ENCODE measurements at regions not wholly inside any gene's neighbourhood (a gene's known extent, or its start where the extent isn't known, plus 50 kb on each side); places are given as distances from the start of the nearest gene placed in this dataset.

DNA sequence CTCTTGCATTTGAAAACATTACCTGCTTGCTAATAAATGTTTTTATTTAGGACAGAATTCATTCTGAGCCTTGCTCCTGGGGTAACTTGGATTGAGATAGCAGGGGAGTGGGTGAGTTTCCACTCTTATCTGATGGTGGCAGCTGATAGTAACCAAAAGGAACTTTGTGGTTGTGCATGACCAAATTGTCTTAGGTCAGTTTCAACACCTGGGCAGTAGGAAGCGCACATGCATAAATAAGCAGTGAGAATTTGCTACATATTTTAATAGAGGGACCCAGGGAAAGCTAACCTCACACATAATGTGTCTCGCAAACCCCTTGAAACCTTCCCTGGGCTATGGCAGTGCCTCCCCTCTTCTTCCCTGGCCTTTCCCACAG lies 65.4 kb upstream of the XCR1 start:
- no peak for DNase-seq
- Mint-ChIP-seq H3K4me1 (peaks cover 68% of the 10 kb centered on the region), H3K4me3 (no peak overlapping the region), H3K9me3 (no peaks in the 10 kb centered on the region), H3K36me3 (ENCODE audit: low read depth) (peaks cover 8% of the 10 kb centered on the region), H3K27ac (no peak overlapping the region), H3K27me3 (peaks cover 5% of the 10 kb centered on the region)
- intact Hi-C loops (cut with micrococcal nuclease), result loop anchor here (10.0 kb wide), 1 partner anchor 988 kb away; no protein-coding TSS in a partner anchor

DNA sequence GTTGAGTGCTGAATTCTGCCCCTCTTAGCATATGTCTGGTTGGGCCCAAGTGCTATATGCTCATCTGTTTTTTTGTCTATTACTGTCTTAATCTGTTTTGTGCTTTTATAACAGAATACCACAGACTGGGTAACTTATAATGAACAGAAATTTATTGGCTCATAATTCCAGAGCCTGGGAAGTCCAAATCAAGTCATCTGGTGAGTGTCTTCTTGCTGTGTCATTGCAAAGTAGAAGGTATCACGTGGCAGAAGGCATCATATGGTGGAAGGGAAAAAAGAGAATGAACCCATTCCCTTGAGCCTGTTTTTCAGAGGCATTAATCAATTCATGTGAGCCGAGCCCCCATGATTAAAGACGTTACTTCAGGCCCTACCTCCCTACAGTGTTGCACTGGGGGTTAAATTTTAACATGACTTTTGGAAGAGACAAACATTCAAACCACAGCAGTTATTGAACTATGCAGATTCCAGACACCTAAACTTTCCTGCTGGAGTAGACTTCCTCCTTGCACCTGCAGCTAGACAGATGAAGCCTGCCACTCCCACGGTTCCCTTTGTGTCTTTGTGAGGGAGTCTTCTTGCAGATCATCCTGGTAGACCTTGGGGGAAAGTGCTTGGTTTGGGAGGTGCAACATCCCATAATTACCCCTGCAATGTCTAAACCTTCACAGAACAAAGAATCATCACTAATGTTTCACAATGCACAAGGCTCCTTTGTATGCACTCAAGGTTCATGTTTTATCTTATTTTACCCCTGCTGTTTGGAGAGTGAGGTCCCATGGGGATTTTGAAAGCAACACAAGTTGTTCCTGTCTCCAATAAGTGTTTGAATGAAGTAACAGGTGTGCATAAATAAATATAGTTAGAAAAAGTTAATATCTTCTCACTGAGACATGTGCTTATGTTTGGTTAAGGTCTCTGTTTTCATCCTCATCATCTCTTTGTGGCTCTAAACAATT lies 64.7 kb upstream of the XCR1 start:
- intact Hi-C loops (cut with micrococcal nuclease), result loop anchor here (2.0 to 10.0 kb wide), 2 partner anchors 177 to 987 kb away; no protein-coding TSS in a partner anchor
- peaks cover 8% of the 10 kb centered on the region for H3K27me3 Mint-ChIP-seq
- no peak overlapping the region for H3K4me3 Mint-ChIP-seq
- H3K4me1 Mint-ChIP-seq, result peaks cover 61% of the 10 kb centered on the region
- H3K27ac Mint-ChIP-seq, result peak overlapping the region; percentile 14
- H3K36me3 Mint-ChIP-seq (ENCODE audit: low read depth), result peaks cover 8% of the 10 kb centered on the region
- H3K9me3 Mint-ChIP-seq, result no peaks in the 10 kb centered on the region
- DNase-seq, result no peak

GRCh38 chr3:46091046-46091445 lies 63.8 kb upstream of the XCR1 start:
- peaks cover 12% of the 10 kb centered on the region for H3K27me3 Mint-ChIP-seq
- H3K4me3 Mint-ChIP-seq, result no peak overlapping the region
- peak overlapping the region; percentile 38 for H3K27ac Mint-ChIP-seq
- H3K36me3 Mint-ChIP-seq (ENCODE audit: low read depth), result peaks cover 8% of the 10 kb centered on the region
- peaks cover 55% of the 10 kb centered on the region for H3K4me1 Mint-ChIP-seq
- intact Hi-C loops (cut with micrococcal nuclease), result loop anchor here (2.0 to 10.0 kb wide), 2 partner anchors 178 to 986 kb away; no protein-coding TSS in a partner anchor
- DNase-seq, result no peak
- H3K9me3 Mint-ChIP-seq, result no peaks in the 10 kb centered on the region

DNA sequence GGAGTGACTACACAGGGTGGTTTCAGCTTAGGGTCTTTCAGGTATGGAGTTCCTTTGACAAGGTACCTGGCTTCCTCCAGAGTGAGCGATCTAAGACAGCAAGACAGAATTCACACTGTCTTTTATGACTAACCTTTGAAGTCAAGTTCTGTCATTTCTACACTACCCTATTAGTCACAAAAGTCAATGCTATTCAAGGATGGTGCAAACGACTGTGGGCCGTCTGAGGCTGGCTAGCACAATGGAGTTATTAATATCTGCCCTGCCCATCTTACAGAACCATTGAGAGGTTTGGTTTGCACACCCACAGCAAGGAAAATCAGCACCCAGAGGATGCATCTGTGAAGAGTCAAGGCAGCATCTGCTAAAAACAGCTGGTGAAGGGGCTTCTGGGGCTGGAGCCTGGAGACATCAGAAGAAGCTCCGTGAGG lies 62.9 kb upstream of the XCR1 start:
- Mint-ChIP-seq H3K36me3 (ENCODE audit: low read depth) (peaks cover 6% of the 10 kb centered on the region), H3K4me3 (no peak overlapping the region), H3K27ac (peak overlapping the region; percentile 65), H3K27me3 (peaks cover 15% of the 10 kb centered on the region), H3K9me3 (no peaks in the 10 kb centered on the region), H3K4me1 (peaks cover 56% of the 10 kb centered on the region)
- no peak for DNase-seq
- intact Hi-C loops (cut with micrococcal nuclease), result loop anchor here (1.0 to 10.0 kb wide), 3 partner anchors 8 to 985 kb away; no protein-coding TSS in a partner anchor

GRCh38 chr3:46089237-46090011 lies 62.1 kb upstream of the XCR1 start:
- intact Hi-C loops (cut with micrococcal nuclease), result loop anchor here (1.0 to 10.0 kb wide), 3 partner anchors 9 to 985 kb away; no protein-coding TSS in a partner anchor
- Mint-ChIP-seq H3K4me3 (no peak overlapping the region), H3K4me1 (peaks cover 53% of the 10 kb centered on the region), H3K9me3 (no peaks in the 10 kb centered on the region), H3K27ac (peak overlapping the region; percentile 18), H3K27me3 (peaks cover 13% of the 10 kb centered on the region), H3K36me3 (ENCODE audit: low read depth) (peaks cover 3% of the 10 kb centered on the region)
- DNase-seq, result no peak

DNA sequence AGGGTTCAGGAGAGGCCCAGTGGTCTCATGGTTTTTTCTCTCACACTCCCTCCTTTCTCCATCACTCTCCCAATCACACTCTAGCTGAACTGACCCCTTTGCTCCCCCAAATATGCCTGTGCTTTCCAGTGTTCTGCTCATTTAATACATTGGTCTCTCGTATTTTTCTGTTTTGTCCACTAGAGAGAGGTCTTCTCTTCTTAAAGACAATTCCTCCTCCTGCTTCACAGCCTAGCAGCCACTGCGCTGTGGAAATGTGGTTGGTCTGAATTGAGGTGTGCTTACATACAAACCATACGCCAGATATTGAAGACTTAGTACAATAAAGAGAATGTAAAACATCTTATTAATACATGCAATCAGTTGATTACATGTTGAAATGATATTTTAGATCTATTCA lies 60.6 kb upstream of the XCR1 start:
- no peaks in the 10 kb centered on the region for H3K36me3 Mint-ChIP-seq (ENCODE audit: low read depth)
- intact Hi-C loops (cut with micrococcal nuclease), result no loop called here
- no peak overlapping the region for H3K4me3 Mint-ChIP-seq
- DNase-seq, result peak; percentile 72
- H3K27ac Mint-ChIP-seq, result no peak overlapping the region
- H3K4me1 Mint-ChIP-seq, result peaks cover 44% of the 10 kb centered on the region
- H3K27me3 Mint-ChIP-seq, result peaks cover 21% of the 10 kb centered on the region
- H3K9me3 Mint-ChIP-seq, result no peaks in the 10 kb centered on the region

GRCh38 chr3:46086986-46087385 lies 59.7 kb upstream of the XCR1 start:
- peaks cover 24% of the 10 kb centered on the region for H3K27me3 Mint-ChIP-seq
- no peak for DNase-seq
- H3K27ac Mint-ChIP-seq, result no peak overlapping the region
- H3K36me3 Mint-ChIP-seq (ENCODE audit: low read depth), result no peaks in the 10 kb centered on the region
- intact Hi-C loops (cut with micrococcal nuclease), result no loop called here
- H3K4me1 Mint-ChIP-seq, result peaks cover 37% of the 10 kb centered on the region
- no peaks in the 10 kb centered on the region for H3K9me3 Mint-ChIP-seq
- no peak overlapping the region for H3K4me3 Mint-ChIP-seq

DNA sequence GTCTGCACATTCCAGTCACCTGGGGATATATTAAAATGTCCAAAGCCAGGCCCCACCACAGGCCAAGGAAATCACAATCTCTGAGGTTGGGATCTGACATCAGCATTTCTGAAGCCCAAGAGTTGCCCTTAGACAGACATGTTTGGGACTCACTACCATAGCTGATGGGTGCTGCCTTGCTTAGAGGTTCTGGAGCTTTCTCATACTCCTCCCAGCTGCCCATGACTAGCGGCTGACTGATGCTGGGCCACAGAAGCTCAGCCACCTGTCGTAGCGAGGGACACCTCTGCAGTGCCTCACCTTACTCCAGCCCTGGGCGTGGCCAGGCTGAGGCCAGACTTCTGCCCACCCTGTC lies 58.8 kb upstream of the XCR1 start:
- H3K27ac Mint-ChIP-seq, result no peak overlapping the region
- H3K4me1 Mint-ChIP-seq, result peaks cover 35% of the 10 kb centered on the region
- no peaks in the 10 kb centered on the region for H3K9me3 Mint-ChIP-seq
- H3K4me3 Mint-ChIP-seq, result no peak overlapping the region
- intact Hi-C loops (cut with micrococcal nuclease), result no loop called here
- peaks cover 29% of the 10 kb centered on the region for H3K27me3 Mint-ChIP-seq
- H3K36me3 Mint-ChIP-seq (ENCODE audit: low read depth), result no peaks in the 10 kb centered on the region
- no peak for DNase-seq

GRCh38 chr3:46085421-46086082 lies 58.3 kb upstream of the XCR1 start:
- intact Hi-C loops (cut with micrococcal nuclease), result no loop called here
- Mint-ChIP-seq H3K4me3 (no peak overlapping the region), H3K4me1 (peaks cover 33% of the 10 kb centered on the region), H3K9me3 (no peaks in the 10 kb centered on the region), H3K27me3 (peaks cover 29% of the 10 kb centered on the region), H3K36me3 (ENCODE audit: low read depth) (no peaks in the 10 kb centered on the region), H3K27ac (no peak overlapping the region)
- no peak for DNase-seq

GRCh38 chr3:46083956-46084355 lies 56.7 kb upstream of the XCR1 start:
- intact Hi-C loops (cut with micrococcal nuclease), result no loop called here
- H3K4me3 Mint-ChIP-seq, result no peak overlapping the region
- no peaks in the 10 kb centered on the region for H3K9me3 Mint-ChIP-seq
- no peaks in the 10 kb centered on the region for H3K36me3 Mint-ChIP-seq (ENCODE audit: low read depth)
- peaks cover 26% of the 10 kb centered on the region for H3K4me1 Mint-ChIP-seq
- no peak overlapping the region for H3K27ac Mint-ChIP-seq
- DNase-seq, result no peak
- H3K27me3 Mint-ChIP-seq, result peaks cover 31% of the 10 kb centered on the region

DNA sequence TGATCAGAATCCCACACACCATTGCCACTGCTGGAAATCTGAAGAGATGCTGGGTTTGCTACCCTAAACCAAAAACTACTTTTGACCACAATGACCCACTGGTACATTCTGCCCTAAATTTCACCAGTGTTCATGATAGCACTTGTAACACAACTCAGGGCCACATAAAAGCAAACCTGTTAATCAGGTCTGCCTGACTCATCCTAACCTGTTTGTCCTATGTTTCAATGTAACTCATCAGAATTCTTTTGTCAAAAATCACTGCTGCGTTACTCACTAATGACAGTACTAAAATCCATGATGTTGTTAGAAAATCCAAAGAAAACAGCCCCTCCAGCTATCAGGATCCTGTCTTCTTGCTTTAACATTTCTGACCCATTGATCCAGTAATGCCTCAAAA lies 55.6 kb upstream of the XCR1 start:
- Mint-ChIP-seq H3K4me3 (no peak overlapping the region), H3K4me1 (peaks cover 33% of the 10 kb centered on the region)
- intact Hi-C loops (cut with micrococcal nuclease), result no loop called here

DNA sequence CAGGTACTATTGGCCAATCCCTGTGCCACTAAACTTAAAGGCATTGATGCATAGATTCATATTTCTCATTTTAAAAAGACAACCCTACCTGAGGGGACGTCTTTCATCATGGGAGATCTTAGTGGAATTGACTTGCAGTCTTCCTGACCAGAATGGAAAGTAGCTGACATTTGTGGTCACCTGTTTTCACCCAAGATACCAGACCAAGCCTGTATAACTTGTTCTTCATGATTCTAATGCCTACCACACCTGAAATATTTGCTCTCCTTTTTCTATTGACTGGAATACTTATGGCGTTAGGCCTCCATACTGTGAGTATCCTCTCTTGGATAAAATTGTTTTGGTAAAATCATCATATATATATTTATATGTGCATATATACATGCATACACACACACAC lies 54.7 kb upstream of the XCR1 start:
- no peak overlapping the region for H3K27ac Mint-ChIP-seq
- H3K27me3 Mint-ChIP-seq, result peaks cover 24% of the 10 kb centered on the region
- H3K4me1 Mint-ChIP-seq, result peaks cover 35% of the 10 kb centered on the region
- no peak for DNase-seq
- no peaks in the 10 kb centered on the region for H3K9me3 Mint-ChIP-seq
- no peaks in the 10 kb centered on the region for H3K36me3 Mint-ChIP-seq (ENCODE audit: low read depth)
- no peak overlapping the region for H3K4me3 Mint-ChIP-seq
- intact Hi-C loops (cut with micrococcal nuclease), result no loop called here

More for the DNA sequence above, 55.6 kb upstream of the XCR1 start:
- no peaks in the 10 kb centered on the region for H3K36me3 Mint-ChIP-seq (ENCODE audit: low read depth)
- no peak overlapping the region for H3K27ac Mint-ChIP-seq
- peaks cover 29% of the 10 kb centered on the region for H3K27me3 Mint-ChIP-seq
- no peak for DNase-seq
- H3K9me3 Mint-ChIP-seq, result no peaks in the 10 kb centered on the region

DNA sequence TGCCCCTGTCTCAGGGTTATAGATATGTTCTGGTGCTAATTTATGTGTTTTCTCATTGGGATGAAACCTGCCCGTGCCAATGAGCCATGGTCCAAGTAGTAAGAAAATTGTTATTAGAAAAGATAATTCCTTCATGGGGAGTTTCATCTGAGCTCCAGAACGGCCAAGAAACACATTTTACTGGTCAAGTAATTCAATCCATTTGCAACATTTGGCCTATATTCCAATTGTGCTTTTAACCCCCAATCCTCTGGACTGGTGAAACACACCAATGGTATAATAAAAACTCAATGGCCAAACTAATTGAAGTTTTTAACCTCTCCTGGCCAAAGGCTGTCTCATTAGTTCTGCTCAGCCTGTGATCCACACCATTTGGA lies 53.7 kb upstream of the XCR1 start:
- no peaks in the 10 kb centered on the region for H3K9me3 Mint-ChIP-seq
- peaks cover 37% of the 10 kb centered on the region for H3K4me1 Mint-ChIP-seq
- no peak overlapping the region for H3K4me3 Mint-ChIP-seq
- intact Hi-C loops (cut with micrococcal nuclease), result no loop called here
- H3K36me3 Mint-ChIP-seq (ENCODE audit: low read depth), result no peaks in the 10 kb centered on the region
- DNase-seq, result no peak
- peaks cover 21% of the 10 kb centered on the region for H3K27me3 Mint-ChIP-seq
- H3K27ac Mint-ChIP-seq, result no peak overlapping the region

Data from activated CD4-positive, alpha-beta T cell treated with anti-CD3 and anti-CD28 coated beads, Interleukin-2, amount 10 ng/mL, durations not matched to agents 24 days and 14 days (primary cell).